ENCODE measurements at regions not wholly inside any gene's neighbourhood (a gene's known extent, or its start where the extent isn't known, plus 50 kb on each side); places are given as distances from the start of the nearest gene placed in this dataset.
"Not testable (repeated sequence)": the region's sequence is repeated elsewhere in the genome, so short reads cannot be mapped to it uniquely, and the experiment has no call there.

GRCh38 chr9:97133966-97134365 is 95.0 kb upstream of the CTSV start:
- H3K27ac ChIP-seq (ENCODE audit: low read depth, low read length); H2BK12ac ChIP-seq (ENCODE audit: low read length); H3K18ac ChIP-seq (ENCODE audit: low read length); H3K4me2 ChIP-seq (ENCODE audit: low read length); DNase-seq; H3K14ac ChIP-seq (ENCODE audit: low read length); H3K79me2 ChIP-seq (ENCODE audit: control insufficient read depth, insufficient read depth, low read length, poor library complexity); H4K8ac ChIP-seq (ENCODE audit: low read depth, low read length); H3K4me1 ChIP-seq (ENCODE audit: control insufficient read depth in 1 of 2, insufficient read depth in 2 of 2, low read length in 2 of 2); H3K36me3 ChIP-seq (ENCODE audit: control insufficient read depth in 1 of 2, insufficient read depth in 2 of 2, low read length in 2 of 2); H3K9ac ChIP-seq (ENCODE audit: low read length); H2AK5ac ChIP-seq (ENCODE audit: low read length); H3K23ac ChIP-seq (ENCODE audit: low read length); H3K4me3 ChIP-seq (ENCODE audit: low read depth, low read length); H4K12ac ChIP-seq (ENCODE audit: low read depth, low read length); H3K79me1 ChIP-seq (ENCODE audit: low read length); H2BK5ac ChIP-seq (ENCODE audit: low read depth, low read length, poor library complexity); H2BK120ac ChIP-seq (ENCODE audit: insufficient read depth, low read length, poor library complexity); H4K91ac ChIP-seq (ENCODE audit: low read depth, low read length); H3K27me3 ChIP-seq (ENCODE audit: insufficient read depth, low read length); H3K4ac ChIP-seq (ENCODE audit: low read depth, low read length); H2AFZ ChIP-seq (ENCODE audit: insufficient read depth, low read length, poor library complexity): not testable (repeated sequence)
- peaks cover 12% of the 10 kb centered on the region for H3K9me3 ChIP-seq (ENCODE audit: insufficient read depth, low read depth, low read length)
- no CpG with 5 or more reads among the region's 4 CpGs for WGBS (ENCODE audit: extremely low coverage, insufficient coverage, insufficient read length)

DNA sequence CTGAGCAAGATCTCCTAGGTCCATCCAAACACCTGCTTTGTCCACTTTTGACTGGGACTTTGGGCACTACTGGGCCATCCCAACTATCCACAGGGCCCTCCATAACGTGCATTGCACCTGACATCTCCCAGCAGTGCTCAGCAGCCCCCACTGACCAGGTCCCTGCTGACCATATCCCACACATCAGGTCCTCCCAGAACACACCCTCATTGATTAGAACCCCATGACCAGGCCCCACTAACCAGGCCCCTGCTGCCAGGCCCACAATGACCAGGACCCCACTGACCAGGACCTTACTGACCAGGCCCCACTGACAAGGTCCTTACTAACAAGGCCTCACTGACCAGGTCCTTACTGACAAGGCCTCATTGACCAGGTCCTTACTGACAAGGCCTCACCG is 93.9 kb upstream of the CTSV start:
- H2AK5ac ChIP-seq (ENCODE audit: low read length) = no peak overlapping the region
- H4K12ac ChIP-seq (ENCODE audit: low read depth, low read length) = no peak overlapping the region
- H3K4me3 ChIP-seq (ENCODE audit: low read depth, low read length) = peak overlapping the region; percentile 44
- H3K27me3 ChIP-seq (ENCODE audit: insufficient read depth, low read length) = no peaks in the 10 kb centered on the region
- no peak overlapping the region for H3K9ac ChIP-seq (ENCODE audit: low read length)
- no peak overlapping the region for H3K18ac ChIP-seq (ENCODE audit: low read length)
- no peaks in the 10 kb centered on the region for H3K79me1 ChIP-seq (ENCODE audit: low read length)
- no peak overlapping the region for H2BK12ac ChIP-seq (ENCODE audit: low read length)
- H2BK120ac ChIP-seq (ENCODE audit: insufficient read depth, low read length, poor library complexity) = no peak overlapping the region
- no peak for DNase-seq
- no peak overlapping the region for H3K14ac ChIP-seq (ENCODE audit: low read length)
- H3K4me2 ChIP-seq (ENCODE audit: low read length) = no peak overlapping the region
- no peak overlapping the region for H3K27ac ChIP-seq (ENCODE audit: low read depth, low read length)
- no CpG with 5 or more reads among the region's 2 CpGs for WGBS (ENCODE audit: extremely low coverage, insufficient coverage, insufficient read length)
- no peaks in the 10 kb centered on the region for H3K79me2 ChIP-seq (ENCODE audit: control insufficient read depth, insufficient read depth, low read length, poor library complexity)
- H2BK5ac ChIP-seq (ENCODE audit: low read depth, low read length, poor library complexity) = no peak overlapping the region
- H4K91ac ChIP-seq (ENCODE audit: low read depth, low read length) = no peak overlapping the region
- no peak overlapping the region for H4K8ac ChIP-seq (ENCODE audit: low read depth, low read length)
- no peak overlapping the region for H2AFZ ChIP-seq (ENCODE audit: insufficient read depth, low read length, poor library complexity)
- peaks cover 12% of the 10 kb centered on the region for H3K9me3 ChIP-seq (ENCODE audit: insufficient read depth, low read depth, low read length)
- no peak overlapping the region for H3K4ac ChIP-seq (ENCODE audit: low read depth, low read length)
- peaks cover 0 to 5% of the 10 kb centered on the region in 2 experiments for H3K36me3 ChIP-seq (ENCODE audit: control insufficient read depth in 1 of 2, insufficient read depth in 2 of 2, low read length in 2 of 2)
- no peaks in the 10 kb centered on the region for H3K4me1 ChIP-seq (ENCODE audit: control insufficient read depth in 1 of 2, insufficient read depth in 2 of 2, low read length in 2 of 2)
- no peak overlapping the region for H3K23ac ChIP-seq (ENCODE audit: low read length)

GRCh38 chr9:97130864-97131263 is 91.9 kb upstream of the CTSV start:
- H3K23ac ChIP-seq (ENCODE audit: low read length) = not testable (repeated sequence)

GRCh38 chr9:97130387-97130786 is 91.4 kb upstream of the CTSV start:
- not testable (repeated sequence) for H4K91ac ChIP-seq (ENCODE audit: low read depth, low read length); H4K8ac ChIP-seq (ENCODE audit: low read depth, low read length); H3K27me3 ChIP-seq (ENCODE audit: insufficient read depth, low read length); H3K27ac ChIP-seq (ENCODE audit: low read depth, low read length); H3K4me1 ChIP-seq (ENCODE audit: control insufficient read depth in 1 of 2, insufficient read depth in 2 of 2, low read length in 2 of 2); H3K9ac ChIP-seq (ENCODE audit: low read length); H3K4ac ChIP-seq (ENCODE audit: low read depth, low read length); DNase-seq; H3K36me3 ChIP-seq (ENCODE audit: control insufficient read depth in 1 of 2, insufficient read depth in 2 of 2, low read length in 2 of 2); H3K14ac ChIP-seq (ENCODE audit: low read length); H3K79me1 ChIP-seq (ENCODE audit: low read length); H3K79me2 ChIP-seq (ENCODE audit: control insufficient read depth, insufficient read depth, low read length, poor library complexity); H3K4me2 ChIP-seq (ENCODE audit: low read length); H2BK120ac ChIP-seq (ENCODE audit: insufficient read depth, low read length, poor library complexity); H4K12ac ChIP-seq (ENCODE audit: low read depth, low read length); H2BK12ac ChIP-seq (ENCODE audit: low read length); H2AFZ ChIP-seq (ENCODE audit: insufficient read depth, low read length, poor library complexity); H3K18ac ChIP-seq (ENCODE audit: low read length); H3K23ac ChIP-seq (ENCODE audit: low read length); H2AK5ac ChIP-seq (ENCODE audit: low read length); H3K4me3 ChIP-seq (ENCODE audit: low read depth, low read length); H2BK5ac ChIP-seq (ENCODE audit: low read depth, low read length, poor library complexity)
- H3K9me3 ChIP-seq (ENCODE audit: insufficient read depth, low read depth, low read length) = peaks cover 12% of the 10 kb centered on the region
- WGBS (ENCODE audit: extremely low coverage, insufficient coverage, insufficient read length) = no CpG with 5 or more reads among the region's 27 CpGs

More at GRCh38 chr9:97130864-97131263, 91.9 kb upstream of the CTSV start:
- H2BK5ac ChIP-seq (ENCODE audit: low read depth, low read length, poor library complexity); H2AK5ac ChIP-seq (ENCODE audit: low read length); H4K91ac ChIP-seq (ENCODE audit: low read depth, low read length); H2BK12ac ChIP-seq (ENCODE audit: low read length); H3K27me3 ChIP-seq (ENCODE audit: insufficient read depth, low read length); H3K79me2 ChIP-seq (ENCODE audit: control insufficient read depth, insufficient read depth, low read length, poor library complexity); H3K79me1 ChIP-seq (ENCODE audit: low read length); H2BK120ac ChIP-seq (ENCODE audit: insufficient read depth, low read length, poor library complexity); H3K4me1 ChIP-seq (ENCODE audit: control insufficient read depth in 1 of 2, insufficient read depth in 2 of 2, low read length in 2 of 2); DNase-seq; H3K4ac ChIP-seq (ENCODE audit: low read depth, low read length); H3K27ac ChIP-seq (ENCODE audit: low read depth, low read length); H4K12ac ChIP-seq (ENCODE audit: low read depth, low read length); H3K36me3 ChIP-seq (ENCODE audit: control insufficient read depth in 1 of 2, insufficient read depth in 2 of 2, low read length in 2 of 2); H2AFZ ChIP-seq (ENCODE audit: insufficient read depth, low read length, poor library complexity); H4K8ac ChIP-seq (ENCODE audit: low read depth, low read length); H3K9ac ChIP-seq (ENCODE audit: low read length); H3K14ac ChIP-seq (ENCODE audit: low read length); H3K4me3 ChIP-seq (ENCODE audit: low read depth, low read length); H3K4me2 ChIP-seq (ENCODE audit: low read length); H3K18ac ChIP-seq (ENCODE audit: low read length): not testable (repeated sequence)
- no CpG with 5 or more reads among the region's 16 CpGs for WGBS (ENCODE audit: extremely low coverage, insufficient coverage, insufficient read length)
- peaks cover 12% of the 10 kb centered on the region for H3K9me3 ChIP-seq (ENCODE audit: insufficient read depth, low read depth, low read length)

Data from trophoblast cell (in vitro differentiated cells and primary cell).